ENCODE measurements at regions not wholly inside any gene's neighbourhood (a gene's known extent, or its start where the extent isn't known, plus 50 kb on each side); places are given as distances from the start of the nearest gene placed in this dataset.

DNA sequence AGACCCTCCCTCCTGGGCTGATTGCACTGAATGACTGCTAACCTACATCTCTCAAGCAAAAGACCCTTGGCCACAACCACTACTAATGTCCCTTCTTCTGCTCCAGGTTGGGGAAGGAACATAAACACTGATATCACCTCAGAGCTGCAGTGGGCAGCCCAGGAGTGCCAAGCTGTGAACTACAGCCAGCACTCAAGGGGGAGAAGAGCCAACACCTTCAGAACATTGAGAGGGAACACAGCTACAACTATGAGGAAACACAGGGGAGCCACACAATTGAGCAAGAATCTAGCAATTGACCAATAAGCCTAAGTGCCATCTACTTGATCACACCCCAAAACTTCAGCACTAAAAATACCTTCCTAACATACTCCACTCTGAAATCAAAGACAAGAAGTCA lies 222.8 kb downstream of the SPATA18 start:
- TF ChIP-seq, protein P1, sequence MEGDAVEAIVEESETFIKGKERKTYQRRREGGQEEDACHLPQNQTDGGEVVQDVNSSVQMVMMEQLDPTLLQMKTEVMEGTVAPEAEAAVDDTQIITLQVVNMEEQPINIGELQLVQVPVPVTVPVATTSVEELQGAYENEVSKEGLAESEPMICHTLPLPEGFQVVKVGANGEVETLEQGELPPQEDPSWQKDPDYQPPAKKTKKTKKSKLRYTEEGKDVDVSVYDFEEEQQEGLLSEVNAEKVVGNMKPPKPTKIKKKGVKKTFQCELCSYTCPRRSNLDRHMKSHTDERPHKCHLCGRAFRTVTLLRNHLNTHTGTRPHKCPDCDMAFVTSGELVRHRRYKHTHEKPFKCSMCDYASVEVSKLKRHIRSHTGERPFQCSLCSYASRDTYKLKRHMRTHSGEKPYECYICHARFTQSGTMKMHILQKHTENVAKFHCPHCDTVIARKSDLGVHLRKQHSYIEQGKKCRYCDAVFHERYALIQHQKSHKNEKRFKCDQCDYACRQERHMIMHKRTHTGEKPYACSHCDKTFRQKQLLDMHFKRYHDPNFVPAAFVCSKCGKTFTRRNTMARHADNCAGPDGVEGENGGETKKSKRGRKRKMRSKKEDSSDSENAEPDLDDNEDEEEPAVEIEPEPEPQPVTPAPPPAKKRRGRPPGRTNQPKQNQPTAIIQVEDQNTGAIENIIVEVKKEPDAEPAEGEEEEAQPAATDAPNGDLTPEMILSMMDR (IDR thresholded peaks at IDR 0.05) = no peak
- TF ChIP-seq POLR2A (IDR thresholded peaks at IDR 0.05) = no peak
- TF ChIP-seq EP300 (IDR thresholded peaks at IDR 0.05) = no peak
- no peak for TF ChIP-seq POLR2AphosphoS5 (IDR thresholded peaks at IDR 0.05)
